Right lobe of liver (tissue), 6 donors: ENCODE measurements at regions not wholly inside any gene's neighbourhood (a gene's known extent, or its start where the extent isn't known, plus 50 kb on each side); places are given as distances from the start of the nearest gene placed in this dataset.

Experiments
- ATAC-seq, 4 donors: fragments of 200-7000 bp; cut with Tn5 transposase; one replicate each; pipeline ENCODE4 v1.9.1; 2020; ENCODE audit warnings: mild to moderate bottlenecking in 4 of 4, moderate library complexity in 4 of 4
- DNase-seq, 3 donors: peaks; one replicate each; pipeline ENCODE4 v3.0.0-alpha.2; 2020
- H3K27ac ChIP-seq, 3 donors: fragments of 200-600 bp; one replicate each; pipeline ENCODE4 v1.8.0; 2022
- H3K27me3 ChIP-seq, 2 donors: fragments of 200-600 bp; one replicate each; pipeline ENCODE4 v1.8.0; 2022
- H3K36me3 ChIP-seq, 4 donors: fragments of 200-600 bp; sonication (generic) in 1 of 4; one replicate each; pipeline versions ENCODE4 v1.5.1 to v1.8.0; 2017 to 2022; ENCODE audit warnings: control low read depth in 1 of 4
- H3K4me1 ChIP-seq, 4 donors: fragments of 200-600 bp; sonication (generic) in 1 of 4; one replicate each; pipeline versions ENCODE4 v1.5.1 to v1.8.0; 2017 to 2022; ENCODE audit warnings: control low read depth in 1 of 4
- H3K4me3 ChIP-seq, 3 donors: fragments of 200-600 bp; one replicate each; pipeline ENCODE4 v1.8.0; 2022
- H3K9me3 ChIP-seq, 4 donors: fragments of 200-600 bp; sonication (generic) in 1 of 4; one replicate each; pipeline versions ENCODE4 v1.5.1 to v1.8.0; 2017 to 2022; ENCODE audit warnings: control low read depth in 1 of 4
- CTCF ChIP-seq, 4 donors: fragments of 200-600 bp in 3 of 4; fragments of 450-650 bp in 1 of 4; IDR thresholded peaks; one replicate each; pipeline versions ENCODE4 v1.5.1 to v1.8.0; 2016 to 2022; ENCODE audit warnings: antibody characterized with exemption in 4 of 4, mild to moderate bottlenecking in 2 of 4
- POLR2A ChIP-seq: fragments of 450-650 bp; IDR thresholded peaks from one replicate; pipeline ENCODE4 v1.6.1; 2017; ENCODE audit warnings: antibody characterized with exemption, mild to moderate bottlenecking
- WGBS: methylation state at CpG from one replicate; pipeline ENCODE4 v1.1.6; 2018; ENCODE audit warnings: low coverage, low lambda C conversion rate; ENCODE audit not compliant: insufficient coverage; ENCODE audit errors: missing lambda C conversion rate; 5-methylcytosine and 5-hydroxymethylcytosine counted together
- intact Hi-C, 2 donors: fragments of 100-400 bp; cut with DNase I; formaldehyde crosslinking; loops; one replicate each; pipeline versions ENCODE4 v1.11.2 to v1.14.1; 2022
- donor health status: DM: no; HTN: yes; CAD: no.
- donor health status: DM: no; HTN: no; CAD: no.
- donor health status: DM: no; HTN: no; CAD: no.
- donor health status: DM: no; HTN: yes; CAD: no.
- donor health status: DM: no; HTN: yes; CAD: no.

- Histone ChIP-seq H3K27ac (no peak overlapping the region), H3K9me3 (no peaks in the 10 kb centered on the region), H3K4me1 (no peaks in the 10 kb centered on the region), H3K36me3 (no peaks in the 10 kb centered on the region), H3K4me3 (no peak overlapping the region), H3K27me3 (no peaks in the 10 kb centered on the region)
- TF ChIP-seq CTCF (IDR thresholded peaks at IDR 0.05): no peak
- no peak for TF ChIP-seq POLR2A
- intact Hi-C loops: no loop called here
- 59% methylated on average over 3 of the region's 3 CpGs for WGBS
- no peak for ATAC-seq
- DNase-seq: no peak
Observed at GRCh38 chr18:6649421-6650126, 79.9 kb upstream of the ARHGAP28 start.

- DNase-seq (no peak), ATAC-seq (no peak)
- Histone ChIP-seq H3K27me3 (no peaks in the 10 kb centered on the region), H3K36me3 (no peaks in the 10 kb centered on the region), H3K4me1 (no peaks in the 10 kb centered on the region), H3K4me3 (no peak overlapping the region), H3K9me3 (no peaks in the 10 kb centered on the region), H3K27ac (no peak overlapping the region)
- intact Hi-C loops: no loop called here
- 16% methylated on average over 3 of the region's 3 CpGs for WGBS
- TF ChIP-seq POLR2A: no peak
- TF ChIP-seq CTCF (IDR thresholded peaks at IDR 0.05): no peak
Observed at GRCh38 chr18:6650127-6650507, 79.4 kb upstream of the ARHGAP28 start.

- no peak overlapping the region for H3K27ac ChIP-seq
- H3K4me3 ChIP-seq: no peak overlapping the region
- H3K4me1 ChIP-seq: no peaks in the 10 kb centered on the region
- H3K9me3 ChIP-seq: no peaks in the 10 kb centered on the region
- intact Hi-C loops: no loop called here
- no peaks in the 10 kb centered on the region for H3K36me3 ChIP-seq
- DNase-seq (no peak), ATAC-seq (peak in 1 of 4 donors; percentile 17)
- H3K27me3 ChIP-seq: no peaks in the 10 kb centered on the region
- 6% methylated on average over 2 of the region's 6 CpGs for whole genome bisulfite sequencing
- no peak for TF ChIP-seq POLR2A
- no peak for TF ChIP-seq CTCF (IDR thresholded peaks at IDR 0.05)
Observed at GRCh38 chr18:6650747-6651146, 78.8 kb upstream of the ARHGAP28 start.

- Histone ChIP-seq H3K36me3 (no peaks in the 10 kb centered on the region), H3K4me1 (no peaks in the 10 kb centered on the region), H3K4me3 (no peak overlapping the region), H3K27me3 (no peaks in the 10 kb centered on the region), H3K9me3 (no peaks in the 10 kb centered on the region), H3K27ac (no peak overlapping the region)
- no peak for ATAC-seq
- intact Hi-C loops: no loop called here
- no peak for TF ChIP-seq POLR2A
- TF ChIP-seq CTCF (IDR thresholded peaks at IDR 0.05): no peak
- no peak for DNase-seq
Observed at GRCh38 chr18:6652098-6652497, 77.4 kb upstream of the ARHGAP28 start.

- Histone ChIP-seq H3K9me3 (no peaks in the 10 kb centered on the region), H3K4me3 (no peak overlapping the region), H3K27me3 (no peaks in the 10 kb centered on the region), H3K4me1 (no peaks in the 10 kb centered on the region), H3K27ac (no peak overlapping the region), H3K36me3 (no peaks in the 10 kb centered on the region)
- WGBS: 30% methylated on average over 2 of the region's 2 CpGs
- ATAC-seq: peak in 2 of 4 donors; percentile 36 to 76
- intact Hi-C loops: no loop called here
- peak in 2 of 3 donors; percentile 48 to 58 for DNase-seq
- TF ChIP-seq POLR2A: no peak
- no peak for TF ChIP-seq CTCF (IDR thresholded peaks at IDR 0.05)
Observed at GRCh38 chr18:6653880-6654279, 75.6 kb upstream of the ARHGAP28 start.
